ENCODE measurements at regions not wholly inside any gene's neighbourhood (a gene's known extent, or its start where the extent isn't known, plus 50 kb on each side); places are given as distances from the start of the nearest gene placed in this dataset.
"Not testable (repeated sequence)": the region's sequence is repeated elsewhere in the genome, so short reads cannot be mapped to it uniquely, and the experiment has no call there.

- DNase-seq: no peak
These were observed 326.8 kb downstream of the PPP4R3C start for GRCh38 chrX:27136325-27136724.

GRCh38 chrX:27132862-27133261 is 330.3 kb downstream of the PPP4R3C start:
- no peak for DNase-seq

GRCh38 chrX:27087176-27087575 is 376.0 kb downstream of the PPP4R3C start:
- not testable (repeated sequence) for DNase-seq

GRCh38 chrX:27086237-27086636 is 376.9 kb downstream of the PPP4R3C start:
- DNase-seq: no peak

GRCh38 chrX:27085346-27085745 is 377.8 kb downstream of the PPP4R3C start:
- no peak for DNase-seq

- DNase-seq: no peak
These were observed 384.8 kb downstream of the PPP4R3C start for GRCh38 chrX:27078371-27078770.

GRCh38 chrX:27057883-27058282 is 405.3 kb downstream of the PPP4R3C start:
- DNase-seq: no peak

- no peak for DNase-seq
These were observed 423.8 kb downstream of the PPP4R3C start for GRCh38 chrX:27039332-27039731.

- no peak for DNase-seq
These were observed 454.7 kb downstream of the PPP4R3C start for GRCh38 chrX:27008486-27008885.

GRCh38 chrX:26999634-27000033 is 463.5 kb downstream of the PPP4R3C start:
- DNase-seq: no peak

GRCh38 chrX:26958261-26958660 is 504.9 kb downstream of the PPP4R3C start:
- no peak for DNase-seq

GRCh38 chrX:26954029-26954428 is 509.1 kb downstream of the PPP4R3C start:
- no peak for DNase-seq

- no peak for DNase-seq
These were observed 510.9 kb downstream of the PPP4R3C start for GRCh38 chrX:26952213-26952612.

GRCh38 chrX:26927419-26927818 is 535.7 kb downstream of the PPP4R3C start:
- DNase-seq: no peak

- no peak for DNase-seq
These were observed 538.1 kb downstream of the PPP4R3C start for GRCh38 chrX:26925088-26925487.

GRCh38 chrX:26922278-26922677 is 540.9 kb downstream of the PPP4R3C start:
- DNase-seq: no peak

GRCh38 chrX:26918631-26919030 is 544.5 kb downstream of the PPP4R3C start:
- no peak for DNase-seq

- no peak for DNase-seq
These were observed 546.1 kb downstream of the PPP4R3C start for GRCh38 chrX:26916991-26917390.

GRCh38 chrX:26915064-26915463 is 548.1 kb downstream of the PPP4R3C start:
- DNase-seq: no peak

GRCh38 chrX:26914232-26914631 is 548.9 kb downstream of the PPP4R3C start:
- DNase-seq: no peak

GRCh38 chrX:26911785-26912184 is 551.4 kb downstream of the PPP4R3C start:
- DNase-seq: not testable (repeated sequence)

GRCh38 chrX:26909728-26910127 is 553.4 kb downstream of the PPP4R3C start:
- DNase-seq: no peak

- no peak for DNase-seq
These were observed 554.9 kb downstream of the PPP4R3C start for GRCh38 chrX:26908218-26908617.

GRCh38 chrX:26889574-26889973 is 573.6 kb downstream of the PPP4R3C start:
- no peak for DNase-seq

GRCh38 chrX:26873736-26874135 is 589.4 kb downstream of the PPP4R3C start:
- no peak for DNase-seq

- DNase-seq: no peak
These were observed 591.2 kb downstream of the PPP4R3C start for GRCh38 chrX:26871967-26872366.
